H1 (cell line): ENCODE measurements at regions not wholly inside any gene's neighbourhood (a gene's known extent, or its start where the extent isn't known, plus 50 kb on each side); places are given as distances from the start of the nearest gene placed in this dataset.
A peak's percentile ranks its signal among the peaks of the same experiment; 100 is the strongest.

Experiments used
- CTCF ChIA-PET: fragments of 300-600 bp; sonication (Branson Sonifier 250); formaldehyde crosslinking; loops from one replicate; lab custom pipeline; 2021; ENCODE audit not compliant: partially characterized antibody; lab: Charles Lee
- POLR2A ChIA-PET: fragments of 300-600 bp; sonication (Branson Sonifier 250); formaldehyde crosslinking; loops from one replicate; lab custom pipeline; 2021; ENCODE audit warnings: inconsistent platforms; ENCODE audit not compliant: partially characterized antibody; lab: Charles Lee
- DNase-seq, 2 experiments: peaks; one replicate each; pipeline versions ENCODE4 v3.0.0 to v3.0.0-alpha.2; 2010 to 2022; ENCODE audit warnings: low spot score in 2 of 2, low read depth in 1 of 2, mixed read lengths in 1 of 2
- FAIRE-seq: peaks from 2 replicates; lab custom pipeline; 2011; peaks lifted over from hg19 to GRCh38; lab: Jason Lieb, UNC
- H2AFZ ChIP-seq: 2 replicates; pipeline ENCODE4 v1.8.1; 2012; ENCODE audit warnings: low read length, inconsistent platforms
- H2AK5ac ChIP-seq: 2 replicates; pipeline ENCODE4 v1.6.1; 2013; ENCODE audit warnings: low read depth, low read length
- H2BK120ac ChIP-seq: replicated peaks from 2 replicates; pipeline ENCODE3; 2013; ENCODE audit warnings: low read depth, low read length, inconsistent platforms
- H2BK12ac ChIP-seq: 2 replicates; pipeline ENCODE4 v1.6.1; 2013; ENCODE audit warnings: low read depth, low read length
- H2BK15ac ChIP-seq: 2 replicates; pipeline ENCODE4 v1.6.1; 2013; ENCODE audit warnings: low read length
- H2BK20ac ChIP-seq: 2 replicates; pipeline ENCODE4 v1.6.1; 2013; ENCODE audit warnings: low read length
- H2BK5ac ChIP-seq: 2 replicates; pipeline ENCODE4 v1.6.1; 2013; ENCODE audit warnings: low read depth, low read length
- H3K14ac ChIP-seq: 2 replicates; pipeline ENCODE4 v1.6.1; 2013; ENCODE audit warnings: inconsistent platforms; ENCODE audit not compliant: insufficient read length
- H3K18ac ChIP-seq: 2 replicates; pipeline ENCODE4 v1.6.1; 2013; ENCODE audit warnings: low read length; ENCODE audit errors: extremely low read depth
- H3K23ac ChIP-seq: 2 replicates; pipeline ENCODE4 v1.6.1; 2013; ENCODE audit warnings: inconsistent platforms; ENCODE audit not compliant: insufficient read length
- H3K23me2 ChIP-seq: 2 replicates; pipeline ENCODE4 v1.6.1; 2013; ENCODE audit warnings: low read depth, low read length
- H3K27ac ChIP-seq: 2 replicates; pipeline ENCODE4 v1.6.1; 2011; ENCODE audit warnings: low read depth, low read length, inconsistent platforms
- H3K27me3 ChIP-seq, 4 experiments: replicated peaks in 1 of 4; 1 replicate in 1 of 4; 2 replicates in 3 of 4; pipeline versions ENCODE4 v1.6.1 to v1.8.1; 2011 to 2013; ENCODE audit warnings: low read length in 3 of 4, mild to moderate bottlenecking in 3 of 4, inconsistent platforms in 2 of 4, mixed read lengths in 2 of 4, moderate library complexity in 1 of 4; ENCODE audit not compliant: control insufficient read depth in 3 of 4, insufficient read depth in 3 of 4; ENCODE audit errors: extremely low read depth in 1 of 4
- H3K36me3 ChIP-seq, 4 experiments: 2 replicates each; pipeline versions ENCODE4 v1.6.1 to v1.8.1; 2011 to 2013; ENCODE audit warnings: mild to moderate bottlenecking in 4 of 4, low read length in 3 of 4, moderate library complexity in 2 of 4, control low read depth in 1 of 4, inconsistent platforms in 1 of 4; ENCODE audit not compliant: insufficient read depth in 4 of 4, control insufficient read depth in 2 of 4
- H3K4ac ChIP-seq: replicated peaks from 2 replicates; pipeline ENCODE3; 2013; ENCODE audit warnings: low read length, low read depth, mixed read lengths, inconsistent platforms; ENCODE audit not compliant: insufficient read length
- H3K4me1 ChIP-seq, 4 experiments: replicated peaks in 1 of 4; 1 replicate in 1 of 4; 2 replicates in 3 of 4; pipeline versions ENCODE4 v1.6.1 to v1.8.1; 2011 to 2013; ENCODE audit warnings: low read length in 3 of 4, inconsistent platforms in 2 of 4, mixed read lengths in 1 of 4; ENCODE audit not compliant: insufficient read depth in 4 of 4, control insufficient read depth in 3 of 4
- H3K4me2 ChIP-seq, 2 experiments: 2 replicates each; pipeline versions ENCODE4 v1.6.1 to v1.8.1; 2011 to 2013; ENCODE audit warnings: low read depth in 2 of 2, low read length in 2 of 2, control low read depth in 1 of 2, inconsistent platforms in 1 of 2, mild to moderate bottlenecking in 1 of 2; ENCODE audit not compliant: insufficient read depth in 1 of 2
- H3K4me3 ChIP-seq, 4 experiments: fragments of 200-600, 300-600 bp in 1 of 4; sonication (generic), shearing (Covaris generic), sonication (Bioruptor Twin) in 1 of 4; 2 replicates each; pipeline versions ENCODE4 v1.5.1 to v1.8.1; 2011 to 2016; ENCODE audit warnings: low read length in 4 of 4, low read depth in 3 of 4, control low read depth in 2 of 4, inconsistent platforms in 2 of 4, mild to moderate bottlenecking in 2 of 4, mixed read lengths in 1 of 4, moderate library complexity in 1 of 4; ENCODE audit not compliant: insufficient read depth in 2 of 4; ENCODE audit errors: extremely low read depth in 1 of 4
- H3K56ac ChIP-seq: replicated peaks from 2 replicates; pipeline ENCODE3; 2013; ENCODE audit warnings: low read depth, mild to moderate bottlenecking, mixed read lengths, low read length, inconsistent platforms; ENCODE audit not compliant: insufficient read length
- H3K79me1 ChIP-seq: 2 replicates; pipeline ENCODE4 v1.6.1; 2013; ENCODE audit warnings: low read depth, low read length, control low read depth
- H3K79me2 ChIP-seq, 2 experiments: 2 replicates each; pipeline versions ENCODE4 v1.6.1 to v1.8.1; 2012 to 2013; ENCODE audit warnings: low read length in 2 of 2, mild to moderate bottlenecking in 2 of 2, inconsistent platforms in 1 of 2; ENCODE audit not compliant: insufficient read depth in 2 of 2, control insufficient read depth in 1 of 2
- H3K9ac ChIP-seq, 4 experiments: replicated peaks in 1 of 4; 1 replicate in 1 of 4; 2 replicates in 3 of 4; pipeline versions ENCODE4 v1.6.1 to v1.8.1; 2011 to 2013; ENCODE audit warnings: low read depth in 3 of 4, low read length in 3 of 4, control low read depth in 2 of 4, mild to moderate bottlenecking in 2 of 4, moderate library complexity in 2 of 4, inconsistent platforms in 1 of 4; ENCODE audit errors: extremely low read depth in 1 of 4
- H3K9me3 ChIP-seq, 2 experiments: 2 replicates each; pipeline versions ENCODE4 v1.6.1 to v1.8.1; 2012 to 2013; ENCODE audit warnings: mild to moderate bottlenecking in 2 of 2, moderate library complexity in 2 of 2, control low read depth in 1 of 2, inconsistent platforms in 1 of 2, low read depth in 1 of 2, low read length in 1 of 2, mixed read lengths in 1 of 2; ENCODE audit not compliant: insufficient read depth in 2 of 2
- H4K20me1 ChIP-seq, 2 experiments: replicated peaks in 1 of 2; 2 replicates each; pipeline versions ENCODE3 to v1.8.1; 2011 to 2013; ENCODE audit warnings: inconsistent platforms in 2 of 2, low read length in 2 of 2, mild to moderate bottlenecking in 1 of 2; ENCODE audit not compliant: insufficient read depth in 2 of 2, control insufficient read depth in 1 of 2
- H4K5ac ChIP-seq: 2 replicates; pipeline ENCODE4 v1.6.1; 2013; ENCODE audit warnings: low read length, low read depth, mixed read lengths, inconsistent platforms; ENCODE audit not compliant: insufficient read length
- H4K8ac ChIP-seq: 2 replicates; pipeline ENCODE4 v1.8.0; 2013; ENCODE audit warnings: mild to moderate bottlenecking, moderate library complexity, low read length, inconsistent platforms; ENCODE audit not compliant: insufficient read depth; ENCODE audit errors: extremely low read depth
- H4K91ac ChIP-seq: replicated peaks from 2 replicates; pipeline ENCODE3; 2013; ENCODE audit warnings: low read length, mixed read lengths, inconsistent platforms; ENCODE audit not compliant: insufficient read length
- ASH2L ChIP-seq: fragments of 200-600, 300-600 bp; sonication (generic); IDR thresholded peaks from one replicate; pipeline ENCODE4 v1.7.1; 2017; ENCODE audit warnings: low read length
- ATF2 ChIP-seq: IDR thresholded peaks from 2 replicates; pipeline ENCODE4 v1.6.1; 2012; ENCODE audit warnings: low read length, inconsistent platforms
- BACH1 ChIP-seq: IDR thresholded peaks from 2 replicates; pipeline ENCODE4 v1.6.1; 2012; ENCODE audit warnings: low read length, improper control_type of control experiment
- CHD1 ChIP-seq: IDR thresholded peaks from 2 replicates; pipeline ENCODE4 v1.6.1; 2012; ENCODE audit warnings: low read depth, low read length, improper control_type of control experiment
- NRF1 ChIP-seq: IDR thresholded peaks from 2 replicates; pipeline ENCODE4 v1.6.1; 2011; ENCODE audit warnings: mild to moderate bottlenecking, low read depth, low read length, improper control_type of control experiment
- POLR2A ChIP-seq, 2 experiments: IDR thresholded peaks; 1 replicate in 1 of 2; 2 replicates in 1 of 2; pipeline ENCODE4 v1.6.1; 2011; ENCODE audit warnings: low read depth in 2 of 2, low read length in 2 of 2, mild to moderate bottlenecking in 2 of 2; ENCODE audit errors: control extremely low read depth in 1 of 2
- RFX5 ChIP-seq: IDR thresholded peaks from 2 replicates; pipeline ENCODE4 v1.6.1; 2011; ENCODE audit warnings: low read depth, low read length, improper control_type of control experiment, borderline replicate concordance
- RXRA ChIP-seq: IDR thresholded peaks from 2 replicates; pipeline ENCODE4 v1.6.1; 2011; ENCODE audit warnings: low read depth, mild to moderate bottlenecking, low read length, moderate library complexity; ENCODE audit not compliant: insufficient read depth
- SRF ChIP-seq: IDR thresholded peaks from 2 replicates; pipeline ENCODE4 v1.6.1; 2011; ENCODE audit warnings: mild to moderate bottlenecking, low read depth, low read length, moderate library complexity
- USF2 ChIP-seq: IDR thresholded peaks from 2 replicates; pipeline ENCODE4 v1.6.1; 2011; ENCODE audit warnings: low read length, improper control_type of control experiment
- WGBS, 2 experiments: shearing (Covaris generic) in 1 of 2; methylation state at CpG; one replicate each; pipeline versions ENCODE4 v1.1.6 to v1.1.7; 2013 to 2015; ENCODE audit warnings: low lambda C conversion rate in 2 of 2, mixed read lengths in 2 of 2, inconsistent platforms in 1 of 2, low coverage in 1 of 2, missing lambda C conversion rate in 1 of 2; ENCODE audit not compliant: insufficient replicate concordance in 2 of 2, insufficient coverage in 1 of 2, insufficient read length in 1 of 2; ENCODE audit errors: extremely low coverage in 1 of 2, missing lambda C conversion rate in 1 of 2; 5-methylcytosine and 5-hydroxymethylcytosine counted together

GRCh38 chr1:238135708-238136664 is 245.3 kb upstream of the ZP4 start:
- Histone ChIP-seq H2BK5ac (no peak overlapping the region), H3K4me1 (no peaks in the 10 kb centered on the region), H2BK12ac (no peak overlapping the region), H3K23ac (no peak overlapping the region), H4K20me1 (no peaks in the 10 kb centered on the region), H2AFZ (no peak overlapping the region), H3K56ac (no peak overlapping the region), H3K79me2 (no peaks in the 10 kb centered on the region), H3K14ac (no peak overlapping the region), H2AK5ac (no peak overlapping the region), H3K79me1 (no peaks in the 10 kb centered on the region), H3K4me3 (no peak overlapping the region), H3K36me3 (no peaks in the 10 kb centered on the region), H3K4ac (peak overlapping the region; percentile 54), H3K27ac (no peak overlapping the region), H2BK20ac (no peak overlapping the region), H3K9me3 (no peaks in the 10 kb centered on the region), H4K5ac (no peak overlapping the region), H3K27me3 (no peaks in the 10 kb centered on the region), H3K4me2 (no peak overlapping the region), H2BK120ac (no peak overlapping the region), H3K9ac (no peak overlapping the region), H3K23me2 (0 out of 2 replicates have a peak, but pooled peaks cover 2% of the 10 kb centered on the region), H4K8ac (no peak overlapping the region), H4K91ac (no peak overlapping the region), H2BK15ac (no peak overlapping the region), H3K18ac (no peak overlapping the region)
- FAIRE-seq (no peak), DNase-seq (no peak)
- WGBS, 2 experiments = 94% methylated on average over 3 of the region's 3 CpGs; no CpG with 5 or more reads in 1 of the 2 experiments
- POLR2A ChIA-PET = no interaction called here
- CTCF ChIA-PET = interaction anchor here (0.6 to 1.9 kb wide), 4 partner anchors 15 to 272 kb away, joined by 3 to 9 read pairs (median 5); no protein-coding TSS in a partner anchor
- no peak for TF ChIP-seq BACH1
- no peak for TF ChIP-seq USF2
- no peak for TF ChIP-seq ASH2L
- TF ChIP-seq RXRA = no peak
- no peak for TF ChIP-seq POLR2A (IDR thresholded peaks at IDR 0.05; ENCODE audit: control extremely low read depth in 1 of 2, low read depth in 2 of 2, low read length in 2 of 2)
- TF ChIP-seq RFX5 = no peak
- TF ChIP-seq NRF1 = no peak
- TF ChIP-seq ATF2 = no peak
- no peak for TF ChIP-seq SRF
- no peak for TF ChIP-seq CHD1
